ENCODE measurements at regions not wholly inside any gene's neighbourhood (a gene's known extent, or its start where the extent isn't known, plus 50 kb on each side); places are given as distances from the start of the nearest gene placed in this dataset.

DNA sequence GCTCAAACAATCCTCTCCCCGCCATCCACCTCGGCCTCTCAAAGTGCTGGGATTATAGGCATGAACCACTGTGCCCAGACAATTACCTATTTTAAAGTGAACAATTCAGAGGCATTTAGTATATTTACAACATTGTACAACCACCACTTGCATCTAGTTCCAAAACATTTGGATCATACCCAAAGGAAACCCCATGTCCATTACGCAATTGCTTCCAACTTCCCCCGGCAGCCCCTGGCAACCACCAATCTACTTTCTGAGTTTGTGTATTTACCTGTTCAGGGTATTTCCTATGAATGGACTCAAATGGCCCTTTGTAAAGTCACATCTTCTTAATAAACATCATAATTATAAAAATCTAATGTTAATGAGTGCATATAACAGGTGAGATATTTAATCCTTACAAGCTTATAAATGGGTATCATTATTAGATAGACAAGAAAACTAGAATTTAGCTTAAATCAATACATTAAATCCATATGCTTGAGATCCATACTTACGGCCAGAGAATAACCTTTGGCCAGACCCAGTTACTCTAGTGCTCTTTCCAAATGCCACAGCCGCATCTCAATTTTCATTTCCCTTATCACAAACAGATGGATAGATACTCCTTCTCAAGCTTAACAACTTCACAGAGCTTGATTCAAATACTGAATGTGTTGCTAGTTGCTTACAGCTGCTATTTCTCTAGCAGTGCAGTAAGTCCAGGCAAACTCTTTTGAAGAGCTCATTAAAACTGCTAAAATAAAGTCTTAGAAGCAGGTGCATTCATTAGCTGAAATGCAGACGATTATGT is 133.4 kb upstream of the MKLN1 start:
- Mint-ChIP-seq H3K9me3 (no peaks in the 10 kb centered on the region), H3K36me3 (ENCODE audit: low read depth) (no peaks in the 10 kb centered on the region), H3K4me3 (no peak overlapping the region), H3K27me3 (ENCODE audit: insufficient read depth) (no peaks in the 10 kb centered on the region), H3K27ac (no peak overlapping the region), H3K4me1 (ENCODE audit: low read depth) (peaks cover 36% of the 10 kb centered on the region)
- intact Hi-C loops (cut with micrococcal nuclease), result no loop called here
- DNase-seq (ENCODE audit: low spot score), result no peak

- DNase-seq (ENCODE audit: low spot score), result no peak
- no peaks in the 10 kb centered on the region for H3K36me3 Mint-ChIP-seq (ENCODE audit: low read depth)
- no peak overlapping the region for H3K27ac Mint-ChIP-seq
- no peak overlapping the region for H3K4me3 Mint-ChIP-seq
- peaks cover 2% of the 10 kb centered on the region for H3K27me3 Mint-ChIP-seq (ENCODE audit: insufficient read depth)
- H3K4me1 Mint-ChIP-seq (ENCODE audit: low read depth), result peaks cover 15% of the 10 kb centered on the region
- H3K9me3 Mint-ChIP-seq, result no peaks in the 10 kb centered on the region
- intact Hi-C loops (cut with micrococcal nuclease), result no loop called here
These were observed 130.9 kb upstream of the MKLN1 start for GRCh38 chr7:131196803-131197202.

DNA sequence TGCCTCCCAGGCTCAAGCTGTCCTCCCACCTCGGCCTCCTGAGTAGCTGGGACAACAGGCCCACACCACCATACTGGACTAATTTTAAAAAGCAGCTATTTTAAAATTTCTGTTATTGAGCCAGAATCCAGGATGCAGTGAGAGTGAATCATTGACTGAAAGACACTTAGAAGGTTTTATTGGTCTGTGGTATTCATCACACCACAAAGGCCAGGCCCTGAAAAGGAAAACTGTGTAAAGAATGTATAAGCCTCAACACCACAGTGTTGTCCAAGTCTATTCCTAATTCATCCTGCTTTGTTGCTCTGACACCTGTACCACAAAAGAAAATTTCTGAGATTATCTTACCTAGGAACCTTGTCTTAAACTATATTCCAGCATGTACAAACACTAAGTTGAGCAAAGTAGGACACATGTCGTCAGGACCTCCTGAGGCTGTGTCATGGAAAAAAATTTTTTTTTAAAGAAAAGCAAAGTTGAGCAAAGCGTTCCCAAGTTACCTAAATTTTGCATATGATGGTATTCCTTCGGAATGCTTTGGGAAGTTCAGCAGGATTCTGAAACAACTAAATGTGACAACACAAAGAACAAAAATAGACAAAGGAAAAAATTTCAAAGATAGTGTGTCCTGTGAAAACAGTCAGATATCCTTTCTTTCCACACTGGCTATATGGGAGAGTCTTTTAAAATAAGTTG is 129.6 kb upstream of the MKLN1 start:
- Mint-ChIP-seq H3K36me3 (ENCODE audit: low read depth) (no peaks in the 10 kb centered on the region), H3K27me3 (ENCODE audit: insufficient read depth) (peaks cover 2% of the 10 kb centered on the region), H3K9me3 (no peaks in the 10 kb centered on the region), H3K4me1 (ENCODE audit: low read depth) (peaks cover 15% of the 10 kb centered on the region), H3K4me3 (no peak overlapping the region), H3K27ac (no peak overlapping the region)
- intact Hi-C loops (cut with micrococcal nuclease), result no loop called here
- no peak for DNase-seq (ENCODE audit: low spot score)

DNA sequence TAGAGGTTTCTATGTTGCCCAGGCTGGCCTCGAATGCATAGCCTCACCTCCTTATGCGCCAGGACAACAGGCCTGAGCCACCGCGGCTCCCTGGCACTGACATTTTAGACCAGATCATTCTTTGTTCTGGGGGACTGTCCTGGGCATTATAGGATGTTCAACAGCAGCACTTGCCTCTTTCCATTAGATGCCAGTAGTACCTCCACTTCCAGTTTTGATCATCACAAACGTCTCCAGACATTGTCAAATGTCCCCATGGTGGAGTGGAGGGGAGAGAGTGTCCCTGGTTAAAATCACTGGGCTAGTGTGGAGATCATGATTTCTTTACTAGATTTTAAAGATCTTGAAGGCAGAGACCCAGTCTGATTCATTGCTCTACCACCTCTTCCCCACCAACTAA is 125.2 kb upstream of the MKLN1 start:
- no peaks in the 10 kb centered on the region for H3K9me3 Mint-ChIP-seq
- no peak for DNase-seq (ENCODE audit: low spot score)
- peaks cover 4% of the 10 kb centered on the region for H3K27me3 Mint-ChIP-seq (ENCODE audit: insufficient read depth)
- H3K36me3 Mint-ChIP-seq (ENCODE audit: low read depth), result peaks cover 2% of the 10 kb centered on the region
- no peak overlapping the region for H3K27ac Mint-ChIP-seq
- H3K4me3 Mint-ChIP-seq, result no peak overlapping the region
- peaks cover 9% of the 10 kb centered on the region for H3K4me1 Mint-ChIP-seq (ENCODE audit: low read depth)
- intact Hi-C loops (cut with micrococcal nuclease), result no loop called here

- H3K36me3 Mint-ChIP-seq (ENCODE audit: low read depth), result peaks cover 2% of the 10 kb centered on the region
- intact Hi-C loops (cut with micrococcal nuclease), result no loop called here
- H3K4me3 Mint-ChIP-seq, result no peak overlapping the region
- no peaks in the 10 kb centered on the region for H3K4me1 Mint-ChIP-seq (ENCODE audit: low read depth)
- no peaks in the 10 kb centered on the region for H3K9me3 Mint-ChIP-seq
- no peak overlapping the region for H3K27ac Mint-ChIP-seq
- peaks cover 4% of the 10 kb centered on the region for H3K27me3 Mint-ChIP-seq (ENCODE audit: insufficient read depth)
- no peak for DNase-seq (ENCODE audit: low spot score)
These were observed 124.2 kb upstream of the MKLN1 start for GRCh38 chr7:131203291-131203976.

DNA sequence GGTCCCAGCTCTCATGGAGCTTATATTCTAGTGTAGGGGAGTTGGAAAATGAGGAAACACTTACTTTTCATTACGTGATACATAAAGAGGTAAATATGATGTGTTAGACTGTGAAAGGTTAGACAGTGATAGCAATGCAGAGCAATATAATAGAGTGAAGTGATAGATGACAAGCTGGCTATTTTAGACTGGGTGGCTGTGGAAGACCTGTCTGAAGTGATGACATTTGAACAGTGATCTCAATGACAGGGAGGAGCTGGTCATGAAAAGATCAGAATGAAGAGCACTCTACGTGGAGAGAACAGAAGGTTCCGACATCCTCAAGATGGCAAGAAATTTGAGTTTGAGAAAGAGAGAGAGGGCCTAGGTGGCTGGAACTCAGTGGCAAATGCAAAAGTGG is 118.9 kb upstream of the MKLN1 start:
- no peak for DNase-seq (ENCODE audit: low spot score)
- intact Hi-C loops (cut with micrococcal nuclease), result no loop called here
- Mint-ChIP-seq H3K4me3 (no peak overlapping the region), H3K36me3 (ENCODE audit: low read depth) (peaks cover 2% of the 10 kb centered on the region), H3K27ac (no peak overlapping the region), H3K9me3 (no peaks in the 10 kb centered on the region), H3K27me3 (ENCODE audit: insufficient read depth) (peaks cover 11% of the 10 kb centered on the region), H3K4me1 (ENCODE audit: low read depth) (no peaks in the 10 kb centered on the region)

- intact Hi-C loops (cut with micrococcal nuclease), result loop anchor here (2.0 kb wide), 1 partner anchor 20 kb away; no protein-coding TSS in a partner anchor
- H3K4me1 Mint-ChIP-seq (ENCODE audit: low read depth), result no peaks in the 10 kb centered on the region
- no peaks in the 10 kb centered on the region for H3K9me3 Mint-ChIP-seq
- H3K4me3 Mint-ChIP-seq, result no peak overlapping the region
- no peak for DNase-seq (ENCODE audit: low spot score)
- peaks cover 11% of the 10 kb centered on the region for H3K27me3 Mint-ChIP-seq (ENCODE audit: insufficient read depth)
- H3K36me3 Mint-ChIP-seq (ENCODE audit: low read depth), result peaks cover 2% of the 10 kb centered on the region
- H3K27ac Mint-ChIP-seq, result no peak overlapping the region
These were observed 117.1 kb upstream of the MKLN1 start for GRCh38 chr7:131210618-131211017.

DNA sequence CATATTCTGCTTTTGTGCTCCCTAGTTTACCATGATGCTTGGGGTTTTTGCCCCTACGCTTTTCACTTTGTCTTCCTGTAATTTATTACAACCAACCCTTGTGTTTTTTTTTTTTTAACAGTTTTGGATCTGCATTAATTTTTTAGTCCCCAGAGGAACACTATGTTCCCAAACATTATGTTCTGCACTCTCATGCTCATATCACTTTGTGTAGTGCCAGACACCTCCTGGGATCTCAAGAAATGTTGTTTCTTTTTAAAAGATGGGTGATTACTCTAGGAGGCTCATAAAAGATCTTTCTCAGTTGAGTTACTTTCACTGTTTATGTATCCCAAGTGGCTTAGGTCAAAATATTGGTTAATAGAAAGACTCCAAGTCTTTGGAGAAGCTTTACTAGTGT is 116.2 kb upstream of the MKLN1 start:
- H3K36me3 Mint-ChIP-seq (ENCODE audit: low read depth), result peaks cover 2% of the 10 kb centered on the region
- H3K27ac Mint-ChIP-seq, result no peak overlapping the region
- H3K4me1 Mint-ChIP-seq (ENCODE audit: low read depth), result no peaks in the 10 kb centered on the region
- no peaks in the 10 kb centered on the region for H3K9me3 Mint-ChIP-seq
- intact Hi-C loops (cut with micrococcal nuclease), result loop anchor here (2.0 kb wide), 1 partner anchor 19 kb away; no protein-coding TSS in a partner anchor
- DNase-seq (ENCODE audit: low spot score), result no peak
- H3K4me3 Mint-ChIP-seq, result no peak overlapping the region
- peaks cover 11% of the 10 kb centered on the region for H3K27me3 Mint-ChIP-seq (ENCODE audit: insufficient read depth)

DNA sequence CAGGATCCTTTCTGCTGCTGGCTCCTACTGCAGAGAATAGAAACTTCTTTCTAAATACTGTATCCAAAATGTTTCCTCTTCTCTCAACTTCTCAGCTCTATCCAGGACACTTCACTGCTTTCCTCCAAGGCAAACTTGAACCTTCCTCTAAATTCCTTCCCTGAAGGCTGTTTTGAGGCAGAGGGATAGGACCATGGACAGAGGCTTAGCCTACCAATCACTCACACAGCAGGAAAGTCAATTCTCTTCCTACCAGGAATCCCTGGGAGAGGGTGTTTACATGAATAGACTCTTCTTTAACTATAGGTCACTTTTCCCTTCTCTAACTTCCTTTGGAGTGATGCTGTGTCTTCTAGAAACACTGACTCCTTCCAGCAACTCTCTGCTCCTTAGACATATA is 115.6 kb upstream of the MKLN1 start:
- H3K4me1 Mint-ChIP-seq (ENCODE audit: low read depth), result no peaks in the 10 kb centered on the region

GRCh38 chr7:131218727-131219128 is 108.9 kb upstream of the MKLN1 start:
- Mint-ChIP-seq H3K9me3 (peaks cover 8% of the 10 kb centered on the region), H3K36me3 (ENCODE audit: low read depth) (no peaks in the 10 kb centered on the region), H3K4me3 (no peak overlapping the region), H3K27me3 (ENCODE audit: insufficient read depth) (no peaks in the 10 kb centered on the region), H3K4me1 (ENCODE audit: low read depth) (peaks cover 16% of the 10 kb centered on the region), H3K27ac (peak overlapping the region; percentile 7)
- DNase-seq (ENCODE audit: low spot score), result no peak
- intact Hi-C loops (cut with micrococcal nuclease), result no loop called here

More for the DNA sequence above, 115.6 kb upstream of the MKLN1 start:
- no peak overlapping the region for H3K27ac Mint-ChIP-seq
- no peaks in the 10 kb centered on the region for H3K9me3 Mint-ChIP-seq
- H3K27me3 Mint-ChIP-seq (ENCODE audit: insufficient read depth), result peaks cover 11% of the 10 kb centered on the region
- intact Hi-C loops (cut with micrococcal nuclease), result no loop called here
- DNase-seq (ENCODE audit: low spot score), result no peak
- H3K36me3 Mint-ChIP-seq (ENCODE audit: low read depth), result no peaks in the 10 kb centered on the region
- H3K4me3 Mint-ChIP-seq, result no peak overlapping the region

DNA sequence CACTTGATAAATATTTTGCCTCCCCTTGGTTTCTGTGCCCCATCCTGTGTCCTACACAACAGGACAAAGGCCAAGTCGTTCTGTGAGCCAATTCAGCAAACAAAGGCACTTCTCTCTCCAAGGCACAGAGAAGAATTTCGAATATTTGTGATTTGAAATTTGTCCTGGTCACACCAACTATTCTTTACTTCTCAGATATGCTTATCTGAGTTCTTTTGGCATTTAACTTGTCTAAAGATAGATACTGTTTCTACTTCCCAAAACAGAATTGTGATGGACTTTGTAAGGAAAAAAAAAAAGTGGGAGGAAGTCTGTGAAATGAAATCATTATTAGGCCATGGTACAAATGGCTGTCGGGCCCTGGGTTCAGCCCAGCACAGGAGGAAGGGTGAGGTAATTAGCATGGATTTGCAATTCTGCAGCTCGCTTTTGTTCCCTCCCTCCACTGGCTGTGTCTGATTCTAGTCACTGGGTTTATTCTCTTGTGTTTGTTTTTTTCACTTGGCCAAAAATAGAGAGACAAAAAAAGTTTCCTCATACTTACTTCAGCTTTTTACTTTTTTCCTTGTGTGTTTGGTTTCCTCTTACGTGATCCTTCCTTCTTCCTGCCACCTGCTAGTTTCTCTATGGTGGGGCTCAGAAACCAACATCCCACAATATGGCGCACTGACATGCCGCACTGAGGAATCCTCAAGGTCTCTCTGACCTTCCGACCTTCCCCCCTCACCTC is 108.2 kb upstream of the MKLN1 start:
- Mint-ChIP-seq H3K27ac (no peak overlapping the region), H3K4me1 (ENCODE audit: low read depth) (peaks cover 16% of the 10 kb centered on the region), H3K9me3 (peaks cover 8% of the 10 kb centered on the region), H3K4me3 (no peak overlapping the region), H3K36me3 (ENCODE audit: low read depth) (no peaks in the 10 kb centered on the region), H3K27me3 (ENCODE audit: insufficient read depth) (no peaks in the 10 kb centered on the region)
- intact Hi-C loops (cut with micrococcal nuclease), result no loop called here
- no peak for DNase-seq (ENCODE audit: low spot score)

DNA sequence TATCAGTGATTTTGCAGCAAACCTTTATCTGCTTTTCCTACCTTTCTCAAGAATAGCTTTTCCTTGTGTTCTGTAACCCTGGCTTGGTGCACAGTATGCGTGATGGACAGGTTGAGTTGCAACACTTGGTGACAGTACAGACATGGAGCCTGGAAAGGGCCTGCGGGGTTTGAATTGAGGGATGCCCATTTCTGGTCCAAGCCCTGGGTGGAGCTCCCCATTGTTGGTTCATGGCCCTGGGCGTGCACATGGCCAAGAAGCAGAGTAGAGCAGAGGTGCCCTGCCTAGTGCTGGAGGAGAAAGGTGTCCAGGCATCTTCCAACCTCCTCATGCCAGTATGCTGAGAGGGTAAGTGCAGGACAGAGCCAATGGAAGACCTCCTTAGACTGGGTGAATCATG is 106.6 kb upstream of the MKLN1 start:
- H3K4me3 Mint-ChIP-seq, result no peak overlapping the region
- no peaks in the 10 kb centered on the region for H3K36me3 Mint-ChIP-seq (ENCODE audit: low read depth)
- H3K27me3 Mint-ChIP-seq (ENCODE audit: insufficient read depth), result no peaks in the 10 kb centered on the region
- peaks cover 19% of the 10 kb centered on the region for H3K4me1 Mint-ChIP-seq (ENCODE audit: low read depth)
- H3K9me3 Mint-ChIP-seq, result peaks cover 8% of the 10 kb centered on the region
- H3K27ac Mint-ChIP-seq, result no peak overlapping the region
- no peak for DNase-seq (ENCODE audit: low spot score)
- intact Hi-C loops (cut with micrococcal nuclease), result no loop called here

All from activated T-helper 1 cell treated with anti-CD3 and anti-CD28 coated beads, Interleukin-12 subunit alpha, Interleukin-12 subunit beta, Interleukin-2, Interleukin-4 antibody, amounts not matched to agents 30 ng/mL and 10 ng/mL and 1 ng/mL, durations not matched to agents 14 hours and 24 hours and 36 hours (primary cell).